Vagina (tissue), 2 donors: ENCODE measurements at regions not wholly inside any gene's neighbourhood (a gene's known extent, or its start where the extent isn't known, plus 50 kb on each side); places are given as distances from the start of the nearest gene placed in this dataset.

ENCODE experiments used
- CTCF ChIP-seq, 3 experiments: fragments of 450-650 bp in 2 of 3; fragments of 200-600 bp in 1 of 3; sonication (generic) in 1 of 3; IDR thresholded peaks; one replicate each; pipeline ENCODE4 v1.5.1; 2017 to 2019; ENCODE audit warnings: antibody characterized with exemption in 3 of 3, mild to moderate bottlenecking in 2 of 3, moderate library complexity in 2 of 3
- POLR2A ChIP-seq, 2 donors: fragments of 450-650 bp; IDR thresholded peaks; one replicate each; pipeline ENCODE4 v1.6.1; 2017; ENCODE audit warnings: antibody characterized with exemption in 2 of 2, mild to moderate bottlenecking in 2 of 2, moderate library complexity in 2 of 2
- POLR2AphosphoS5 ChIP-seq, 2 donors: sonication (generic); formaldehyde crosslinking; IDR thresholded peaks; one replicate each; pipeline ENCODE4 v1.9.0; 2017; ENCODE audit warnings: antibody characterized with exemption in 2 of 2, mild to moderate bottlenecking in 2 of 2, low read depth in 1 of 2; ENCODE audit not compliant: insufficient read depth in 1 of 2

- TF ChIP-seq POLR2AphosphoS5 (IDR thresholded peaks at IDR 0.05; ENCODE audit: insufficient read depth in 1 of 2, low read depth in 1 of 2) (no peak), CTCF (IDR thresholded peaks at IDR 0.05) (no peak), POLR2A (IDR thresholded peaks at IDR 0.05) (no peak)
Observed at GRCh38 chr3:24043985-24044384, 98.9 kb downstream of the NR1D2 start.
